ENCODE measurements at regions not wholly inside any gene's neighbourhood (a gene's known extent, or its start where the extent isn't known, plus 50 kb on each side); places are given as distances from the start of the nearest gene placed in this dataset.
"Not testable (repeated sequence)": the region's sequence is repeated elsewhere in the genome, so short reads cannot be mapped to it uniquely, and the experiment has no call there.

DNA sequence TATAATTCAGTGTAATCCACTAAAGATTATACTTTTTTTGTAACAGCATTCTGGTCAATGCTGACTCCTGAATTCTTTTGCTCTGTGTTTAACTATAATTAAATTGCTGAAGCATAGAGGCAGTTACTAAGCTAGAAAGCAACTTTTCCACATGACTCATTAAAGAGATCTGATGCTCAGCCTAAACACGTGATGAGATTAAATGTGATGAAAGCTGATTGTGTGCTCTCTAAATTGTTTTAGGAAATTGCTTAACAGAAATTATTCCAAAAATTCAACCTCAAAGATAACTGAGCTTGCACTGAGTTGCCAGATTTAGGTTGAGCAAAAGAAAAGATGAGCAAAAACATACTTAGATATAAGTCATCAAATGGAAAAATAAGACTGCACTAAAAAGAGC lies 1033.6 kb downstream of the FAM181B start:
- no peak for DNase-seq

DNA sequence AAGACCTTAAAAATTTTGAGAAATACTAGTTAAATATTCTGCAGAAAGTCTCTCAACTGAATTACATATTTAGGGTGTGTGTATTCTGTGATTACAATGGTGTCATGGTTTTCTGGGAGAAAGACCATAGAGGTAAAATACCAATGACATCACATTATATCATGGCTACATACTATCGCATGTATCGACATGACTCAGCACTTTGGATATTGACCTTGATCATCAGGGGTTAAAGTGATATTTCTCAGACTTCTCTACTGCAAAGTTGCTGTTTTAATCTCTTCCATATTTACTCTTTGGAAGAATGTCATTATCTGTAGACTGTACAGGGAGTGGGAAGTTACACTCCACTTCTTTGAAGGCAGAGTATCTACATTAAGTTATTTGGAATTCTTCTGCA lies 1046.6 kb downstream of the FAM181B start:
- DNase-seq = no peak

DNA sequence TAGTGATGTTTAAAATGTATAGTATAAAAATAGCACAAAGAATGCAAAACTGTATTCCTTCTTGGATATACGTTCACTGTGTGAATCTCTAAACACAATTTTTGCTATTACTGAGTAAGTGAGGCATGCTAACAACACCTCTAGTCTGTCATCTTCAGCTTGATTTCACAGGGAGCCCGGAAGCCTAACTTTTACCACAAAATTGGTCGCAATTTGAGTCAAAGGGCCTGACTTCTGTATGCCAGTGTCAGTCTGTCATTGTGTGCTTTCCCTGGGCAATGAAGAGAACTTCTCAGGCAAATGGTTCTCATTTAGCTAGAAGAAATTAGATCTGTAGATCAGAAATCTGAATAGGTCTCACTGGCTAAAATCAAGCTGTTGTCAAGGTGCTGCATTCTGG lies 1059.5 kb downstream of the FAM181B start:
- no peak for DNase-seq

DNA sequence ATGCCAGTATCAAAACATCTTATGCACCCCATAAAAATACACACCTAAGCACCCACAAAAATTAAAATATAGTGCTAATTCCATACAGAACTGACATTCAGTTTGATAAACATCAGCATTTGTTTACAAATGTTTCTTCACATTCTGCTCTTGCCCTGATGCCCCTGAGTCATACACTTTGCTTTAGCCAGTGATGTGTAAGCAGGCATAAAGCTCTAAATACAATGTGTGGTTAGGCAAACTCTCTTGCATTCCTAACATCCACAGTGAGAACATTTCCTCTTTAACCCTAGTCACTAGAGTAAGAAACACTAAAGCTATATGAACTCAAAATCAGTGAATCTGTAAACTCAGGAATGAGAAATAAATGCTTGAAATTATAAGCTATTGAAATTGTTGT lies 1060.7 kb downstream of the FAM181B start:
- no peak for DNase-seq

DNA sequence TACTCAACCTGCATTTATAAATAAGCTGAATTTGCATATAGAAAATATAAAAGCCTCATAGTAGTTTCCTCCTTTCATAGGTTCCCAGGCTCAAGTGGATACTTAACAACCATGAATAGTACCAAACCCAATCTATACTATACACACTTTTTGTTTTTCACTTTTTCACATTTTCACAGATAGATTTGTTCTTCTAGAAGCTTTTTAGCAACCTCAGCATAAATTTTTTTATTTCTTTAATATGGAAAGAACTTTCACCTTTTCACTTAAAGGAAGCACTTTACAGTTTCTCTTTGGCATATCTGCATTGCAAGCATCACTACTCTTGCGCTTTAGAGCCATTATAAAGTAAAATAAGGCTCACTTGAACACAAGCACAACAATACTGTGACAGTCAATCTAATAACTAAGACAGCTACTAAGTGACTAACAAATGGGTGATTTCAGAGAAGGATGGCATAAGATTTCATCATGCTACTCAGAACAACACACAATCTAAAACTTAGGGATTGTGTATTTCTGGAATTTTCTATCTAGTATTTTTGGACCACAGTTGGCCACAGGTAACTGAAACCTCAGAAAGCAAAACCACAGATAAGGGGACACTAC lies 1063.6 kb downstream of the FAM181B start:
- no peak for DNase-seq

DNA sequence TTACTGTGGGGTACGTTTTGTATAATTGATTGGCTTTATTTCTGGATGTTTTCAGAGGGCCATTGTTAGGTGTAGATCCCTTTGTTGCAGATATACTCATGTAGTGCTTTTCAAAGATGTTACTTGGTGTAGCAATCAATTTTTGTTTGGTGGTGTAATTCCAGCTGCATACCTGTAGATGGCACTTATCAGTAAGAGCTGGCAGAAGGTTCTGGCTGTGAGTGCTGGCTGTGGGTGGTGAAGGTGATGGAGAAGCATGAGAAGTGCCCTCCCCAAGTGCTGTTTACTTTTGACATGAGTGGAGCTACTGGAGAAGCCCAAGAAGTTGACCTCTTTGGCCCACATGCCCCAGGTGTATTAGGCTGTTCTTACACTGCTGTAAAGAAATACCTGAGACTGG lies 1074.9 kb downstream of the FAM181B start:
- no peak for DNase-seq

DNA sequence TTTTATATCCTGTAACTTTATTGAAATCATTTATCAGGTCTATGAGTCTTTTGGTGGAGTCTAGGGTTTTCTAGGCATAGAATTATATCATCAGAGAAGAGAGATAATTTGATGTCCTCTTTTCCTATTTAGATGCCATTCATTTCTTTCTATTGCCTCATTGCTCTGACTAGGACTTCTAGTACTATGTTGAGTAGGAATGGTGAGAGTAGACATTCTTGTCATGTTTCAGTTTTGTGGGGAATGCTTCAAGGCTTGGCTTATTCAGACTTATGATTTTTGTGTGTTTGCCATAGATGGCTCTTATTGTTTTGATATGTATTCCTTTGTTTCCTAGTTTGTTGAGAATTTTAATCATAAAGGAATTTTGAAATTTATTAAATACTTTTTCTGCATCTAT lies 1078.3 kb downstream of the FAM181B start:
- DNase-seq = no peak

DNA sequence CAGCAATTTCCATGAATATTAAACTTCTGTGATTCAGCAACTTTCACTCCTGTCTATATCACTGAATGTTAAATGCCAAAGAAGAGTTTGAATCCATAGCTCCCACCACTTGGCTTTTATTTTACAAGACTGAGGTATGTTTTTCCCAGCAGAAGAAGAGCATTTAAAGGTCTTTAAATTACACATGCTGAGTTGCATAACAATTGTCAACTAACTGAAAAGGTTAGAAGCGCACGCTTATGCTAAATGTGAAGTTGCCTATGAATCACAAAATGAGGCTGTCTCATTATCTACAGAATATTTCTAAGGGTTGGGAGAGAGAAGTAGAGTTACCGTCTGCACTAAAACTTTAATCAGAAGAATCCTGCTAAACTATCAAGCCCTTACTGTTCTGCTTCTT lies 1086.3 kb downstream of the FAM181B start:
- no peak for DNase-seq

DNA sequence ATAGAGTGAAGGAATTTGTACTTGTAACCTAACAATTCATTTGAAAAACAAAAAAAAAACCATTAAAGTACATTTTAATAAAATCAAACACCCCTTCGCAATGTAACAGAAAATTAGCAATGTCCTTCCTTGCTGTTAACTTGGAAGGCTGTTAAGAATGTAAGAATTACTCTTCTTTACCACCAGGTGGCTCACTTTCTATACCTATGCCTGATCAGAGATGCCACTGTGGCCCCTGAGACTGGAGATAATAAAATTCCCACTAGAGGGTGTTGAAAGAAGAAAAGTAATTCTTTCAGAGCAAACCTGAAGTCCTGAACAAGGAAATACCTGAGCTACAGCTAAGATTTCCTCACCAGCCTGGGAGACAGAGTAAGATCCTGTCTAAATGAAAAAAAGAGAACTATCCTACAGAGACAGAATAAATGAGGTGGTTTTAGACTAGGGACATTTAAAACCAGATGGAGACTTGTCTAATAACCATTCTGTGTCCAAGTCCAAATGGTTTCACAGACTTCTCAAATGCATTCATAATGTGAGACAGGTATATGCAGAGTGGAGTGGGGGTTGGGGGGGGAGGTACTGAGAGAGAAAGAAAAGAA lies 1089.3 kb downstream of the FAM181B start:
- no peak for DNase-seq

DNA sequence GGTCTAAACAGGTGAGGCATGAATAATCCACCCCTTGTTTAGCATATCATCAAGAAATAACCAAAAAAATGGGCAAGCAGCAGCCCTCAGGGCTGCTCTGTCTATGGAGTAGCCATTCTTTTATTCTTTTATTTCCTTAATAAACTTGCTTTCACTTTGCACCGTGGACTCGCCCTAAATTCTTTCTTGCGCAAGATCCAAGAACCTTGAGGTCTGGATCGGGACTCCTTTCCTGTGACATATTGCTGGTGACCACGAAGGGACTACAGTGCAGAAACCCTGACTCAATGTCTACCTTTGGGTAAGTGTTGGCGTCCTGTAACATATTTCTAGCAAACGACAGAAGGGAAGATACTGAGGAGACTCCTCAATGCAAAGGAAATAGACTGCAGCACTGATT lies 1099.2 kb downstream of the FAM181B start:
- DNase-seq = no peak

DNA sequence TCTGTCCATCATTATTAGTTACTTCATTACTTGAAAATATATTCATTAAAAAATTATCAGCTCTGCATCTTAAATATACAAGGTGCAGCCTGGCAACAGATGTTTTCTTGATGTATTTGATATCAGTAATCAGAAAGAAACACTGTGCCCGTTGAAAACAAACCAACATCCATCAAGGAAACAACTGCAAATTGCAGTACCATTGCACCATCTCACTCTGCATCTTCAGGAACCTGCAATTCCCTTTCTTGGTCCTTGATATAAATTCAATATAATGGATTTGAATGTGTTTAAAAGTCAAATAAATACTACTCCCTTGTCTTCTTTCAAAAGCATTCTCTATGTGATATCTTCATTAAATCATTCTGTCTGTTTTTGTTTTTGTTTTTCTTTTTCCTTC lies 1131.2 kb downstream of the FAM181B start:
- DNase-seq = no peak

DNA sequence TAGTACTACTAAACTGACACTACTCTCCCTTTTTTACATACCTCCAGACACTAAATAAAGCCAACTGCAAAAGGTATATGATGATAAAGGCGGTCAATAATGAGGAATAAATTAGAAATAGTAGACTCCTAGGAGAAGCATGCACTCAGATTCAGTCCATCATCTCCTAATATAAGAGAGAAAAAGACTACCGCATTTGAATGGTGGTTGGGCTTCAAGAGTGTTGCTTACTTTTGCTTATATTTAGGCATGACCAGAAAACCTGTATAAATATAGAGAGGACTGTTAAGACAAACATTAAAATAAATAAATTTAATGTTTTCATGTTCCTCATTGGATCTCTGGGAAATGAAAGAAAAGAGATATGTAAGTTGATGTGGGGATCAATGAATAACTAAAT lies 1137.0 kb downstream of the FAM181B start:
- no peak for DNase-seq

DNA sequence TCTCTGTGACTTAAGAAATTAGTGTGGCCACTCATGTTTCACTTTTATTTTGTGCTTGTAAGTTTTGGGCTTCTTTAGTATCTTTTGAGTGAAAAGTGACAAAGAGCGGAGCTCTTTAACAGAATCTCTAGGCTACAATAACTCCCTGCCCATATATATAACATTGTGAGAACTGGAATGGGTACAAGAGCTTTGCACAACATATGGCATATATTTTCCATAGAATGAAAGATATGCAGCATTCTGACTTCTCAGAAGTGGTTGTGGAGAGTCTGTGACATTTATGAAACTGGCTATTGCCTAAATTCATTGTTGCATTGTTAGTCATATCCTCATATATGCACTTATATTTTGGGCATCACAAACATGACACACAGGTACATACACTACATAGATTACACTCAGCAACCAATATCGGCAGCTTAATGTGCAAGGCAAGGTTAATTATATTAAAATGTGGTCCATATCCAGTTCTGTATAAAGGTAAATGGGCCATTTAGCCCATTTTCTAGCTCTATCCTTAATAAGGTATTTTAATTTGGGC lies 1148.2 kb downstream of the FAM181B start:
- no peak for DNase-seq

DNA sequence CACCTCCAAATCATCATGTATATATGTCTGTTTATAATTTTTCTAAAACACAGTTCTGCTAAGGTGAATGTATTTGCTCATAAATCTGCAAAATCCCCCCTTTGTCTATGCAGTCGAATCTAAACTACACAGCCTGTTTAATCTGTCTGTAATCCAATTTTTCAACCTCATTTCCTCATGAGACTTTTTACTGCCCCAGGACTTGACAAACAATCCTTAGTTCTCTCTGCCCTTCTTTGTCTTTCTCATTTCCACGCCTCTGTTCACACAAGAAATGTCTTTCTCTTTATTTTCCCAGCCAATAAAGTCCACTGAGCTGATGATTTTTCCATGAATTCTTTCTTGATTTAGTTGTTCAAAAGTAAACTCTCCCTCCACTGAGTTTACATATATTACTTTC lies 1154.3 kb downstream of the FAM181B start:
- no peak for DNase-seq

DNA sequence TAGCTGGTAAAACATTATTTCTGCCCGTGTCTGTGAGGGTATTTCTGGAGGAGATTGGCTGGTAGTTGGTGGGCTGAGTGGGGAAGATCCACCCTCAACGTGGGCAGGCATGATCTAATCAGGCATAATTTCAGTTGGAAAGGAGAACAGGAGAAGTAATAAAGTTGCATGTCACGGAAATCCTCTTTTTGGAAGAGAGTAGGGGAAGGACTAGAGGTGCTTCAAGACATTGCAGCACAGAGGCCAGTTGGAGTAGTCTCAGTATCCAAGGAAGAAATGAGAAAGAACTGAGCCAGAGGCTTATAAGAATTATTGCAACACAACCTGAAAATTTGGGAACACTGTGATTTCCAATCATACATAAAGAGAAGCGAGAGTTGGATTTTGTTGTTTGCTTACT lies 1155.1 kb downstream of the FAM181B start:
- no peak for DNase-seq

DNA sequence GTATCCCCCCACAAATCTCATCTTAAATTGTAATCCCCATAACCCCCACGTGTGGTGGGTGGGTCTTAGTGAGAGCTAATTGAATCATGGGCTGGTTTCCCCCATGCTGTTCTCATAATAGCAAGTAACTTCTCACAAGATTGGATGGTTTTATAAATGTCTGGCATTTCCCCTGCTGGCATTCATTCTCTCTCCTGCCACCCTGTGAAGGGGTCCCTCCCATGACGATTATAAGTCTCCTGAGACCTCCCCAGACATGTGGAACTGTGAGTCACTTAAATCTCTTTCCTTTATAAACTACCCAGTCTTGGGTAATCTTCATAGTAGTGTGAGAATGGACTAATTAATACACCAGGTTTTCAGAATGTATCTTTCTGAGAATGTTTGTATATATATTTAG lies 1159.4 kb downstream of the FAM181B start:
- DNase-seq = no peak

DNA sequence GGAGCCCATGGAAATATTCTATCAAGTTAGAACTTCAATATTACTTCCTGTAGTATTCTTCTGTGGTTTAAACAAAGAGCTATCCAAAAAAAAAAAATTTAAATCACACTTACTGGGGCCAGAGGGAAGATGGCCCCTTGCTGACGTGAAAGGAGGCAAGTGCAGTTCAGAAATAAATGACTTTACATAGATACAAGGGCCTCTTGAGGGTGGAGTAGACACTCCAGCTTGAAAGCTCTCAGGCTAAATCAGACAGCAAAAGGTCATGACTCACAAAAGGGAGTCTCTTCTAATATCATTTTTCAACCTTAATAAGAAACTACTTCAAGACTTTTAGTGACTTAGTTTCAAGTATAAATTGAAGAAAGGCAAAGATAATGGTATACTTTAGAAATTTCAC lies 1160.3 kb downstream of the FAM181B start:
- DNase-seq = no peak

DNA sequence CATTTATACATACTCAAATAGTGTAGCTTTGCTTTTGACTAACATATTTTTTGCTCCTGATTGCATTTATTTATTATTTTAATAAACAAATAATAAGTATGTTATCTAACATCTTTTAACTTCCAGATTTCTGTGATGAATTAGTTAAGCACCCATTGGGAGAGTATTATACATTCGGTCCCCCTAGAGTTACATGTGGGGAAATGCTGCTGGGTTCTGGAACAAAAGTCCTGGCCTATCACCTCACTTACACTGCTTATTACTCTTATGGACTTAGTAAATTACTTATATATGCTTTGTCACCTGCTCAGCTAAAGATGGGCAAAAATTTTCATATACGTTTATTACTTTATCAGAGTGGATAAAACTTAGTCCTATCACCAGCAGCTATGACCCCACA lies 1163.0 kb downstream of the FAM181B start:
- DNase-seq = no peak

DNA sequence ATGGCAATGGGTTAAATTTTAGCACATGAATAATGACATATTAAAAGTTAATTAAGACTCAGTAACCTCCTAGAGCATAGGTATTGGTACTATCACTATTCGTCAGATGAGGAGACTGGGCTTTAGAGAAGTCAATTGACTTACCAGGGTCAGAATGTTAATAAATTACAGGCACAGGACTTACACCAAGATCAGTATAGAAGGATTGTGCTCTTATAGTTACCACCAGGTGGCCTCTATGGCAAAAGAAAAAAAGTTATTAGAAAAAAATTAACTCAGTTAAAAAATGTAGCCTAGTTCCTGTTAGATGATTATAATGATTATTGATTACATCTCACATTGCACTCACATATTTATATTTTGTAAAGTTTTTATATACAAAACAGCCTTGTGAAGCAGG lies 1163.7 kb downstream of the FAM181B start:
- DNase-seq = no peak

DNA sequence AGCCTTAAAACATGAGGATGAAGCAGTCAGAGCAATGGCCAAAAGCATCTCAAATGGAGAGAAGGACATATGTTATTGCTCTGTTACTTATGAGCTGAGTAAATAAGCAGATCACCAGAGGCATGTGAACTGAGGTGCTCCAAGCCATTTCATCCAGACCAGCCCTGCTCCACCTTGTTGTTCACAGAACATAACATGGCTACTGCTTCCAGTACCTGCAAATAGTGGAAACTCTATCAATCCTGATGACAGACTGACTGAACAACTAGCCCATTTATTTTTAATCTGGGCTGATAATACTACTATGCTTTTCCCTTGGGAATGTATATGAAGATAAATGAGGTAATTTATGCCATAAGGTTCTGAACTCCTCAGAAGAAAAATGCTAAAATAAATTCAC lies 1164.7 kb downstream of the FAM181B start:
- no peak for DNase-seq

DNA sequence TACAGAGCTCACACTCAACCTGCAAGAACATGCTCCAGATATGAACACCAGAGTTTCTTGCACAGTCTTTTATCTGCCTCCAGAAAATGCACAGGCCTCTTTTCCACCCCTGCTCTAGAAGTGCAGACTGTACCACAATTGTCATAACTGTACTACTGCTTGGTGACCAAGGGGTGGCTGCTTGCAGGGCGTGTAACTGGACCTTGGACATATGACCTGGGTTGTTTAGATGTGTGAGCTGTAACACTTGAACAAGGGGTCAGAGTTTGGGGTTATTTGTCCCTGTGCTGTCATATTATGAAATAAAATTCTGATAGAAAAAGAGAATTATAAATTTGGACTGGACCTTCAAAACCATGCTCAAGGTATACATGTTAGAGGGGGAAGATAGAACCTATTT lies 1185.5 kb downstream of the FAM181B start:
- DNase-seq = no peak

DNA sequence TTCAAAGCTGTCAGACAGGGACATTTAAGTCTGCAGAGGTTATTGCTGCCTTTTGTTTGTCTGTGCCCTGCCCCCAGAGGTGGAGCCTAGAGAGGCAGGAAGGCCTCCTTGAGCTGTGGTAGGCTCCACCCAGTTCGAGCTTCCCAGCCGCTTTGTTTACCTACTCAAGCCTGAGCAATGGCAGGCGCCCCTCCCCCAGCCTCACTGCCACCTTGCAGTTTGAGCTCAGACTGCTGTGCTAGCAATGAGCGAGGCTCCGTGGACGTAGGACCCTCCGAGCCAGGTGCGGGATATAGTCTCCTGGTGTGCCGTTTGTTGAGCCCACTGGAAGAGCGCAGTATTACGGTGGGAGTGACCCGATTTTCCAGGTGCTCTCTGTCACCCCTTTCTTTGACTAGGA lies 1193.9 kb downstream of the FAM181B start:
- DNase-seq = not testable (repeated sequence)

DNA sequence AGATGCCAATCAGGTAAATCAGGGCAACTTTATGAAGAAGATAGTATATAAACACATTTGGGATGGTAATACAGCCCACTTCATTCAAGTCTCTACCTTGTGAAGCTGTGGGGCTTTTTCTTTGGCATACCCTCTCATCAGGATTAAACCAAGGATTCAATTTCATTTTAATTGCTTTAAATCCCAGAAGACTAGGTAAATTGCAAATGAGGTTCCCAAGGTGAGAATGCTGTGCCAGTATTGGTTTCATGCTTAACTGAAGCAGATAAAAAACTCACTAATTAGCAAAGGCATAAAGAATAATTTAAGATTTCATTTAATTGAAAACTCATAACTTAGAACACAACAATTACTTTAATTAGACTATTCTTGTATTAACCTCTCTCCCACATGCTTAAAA lies 1218.1 kb downstream of the FAM181B start:
- DNase-seq = no peak

DNA sequence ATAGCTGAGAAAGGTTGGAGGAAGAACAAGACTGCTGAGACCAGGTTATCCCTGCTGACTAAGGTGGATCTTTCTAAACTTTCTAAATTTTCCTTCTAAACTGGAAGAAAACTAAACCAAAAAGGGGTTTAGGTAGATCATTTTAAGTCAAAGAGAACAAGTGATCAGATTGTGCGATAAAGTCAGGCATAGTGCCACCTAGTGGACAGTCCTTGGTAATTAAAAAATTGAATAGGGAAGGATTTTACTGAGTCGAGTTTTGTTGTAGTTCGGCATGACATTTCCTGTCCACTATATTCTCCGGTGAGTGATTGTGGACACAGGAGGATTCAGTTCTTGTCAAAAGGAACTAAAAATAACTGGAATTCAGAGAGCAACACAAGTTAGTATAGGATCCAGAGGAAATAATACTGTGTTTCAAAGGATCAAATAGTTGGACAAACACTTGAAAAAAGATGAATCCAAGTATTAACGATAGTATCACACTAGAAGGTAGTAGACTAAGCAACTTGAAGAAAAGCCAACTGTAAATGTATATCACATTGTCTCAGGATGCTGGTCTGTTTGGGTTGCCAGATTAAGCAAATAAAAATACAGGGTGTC lies 1236.4 kb downstream of the FAM181B start:
- no peak for DNase-seq

DNA sequence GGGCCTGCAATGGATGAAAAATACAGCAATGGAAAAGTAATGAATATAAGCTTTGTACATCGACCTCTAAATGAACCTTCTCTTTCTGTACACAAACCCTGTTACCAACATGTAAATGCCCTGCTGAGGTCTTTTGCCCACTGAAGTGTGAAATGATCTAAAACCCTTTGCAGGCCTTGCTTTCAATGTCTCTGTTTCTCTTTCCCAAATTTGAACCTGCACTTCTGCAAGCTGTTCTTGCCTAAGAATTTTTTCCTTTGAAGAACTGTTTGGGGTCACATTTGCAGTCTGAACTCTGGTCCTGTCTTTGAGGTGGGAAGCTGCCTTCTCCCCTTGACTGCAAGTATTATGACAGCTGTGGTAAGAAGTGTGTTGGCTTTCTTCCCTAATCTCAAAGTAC lies 1237.1 kb downstream of the FAM181B start:
- DNase-seq = no peak
